ENCODE measurements at regions not wholly inside any gene's neighbourhood (a gene's known extent, or its start where the extent isn't known, plus 50 kb on each side); places are given as distances from the start of the nearest gene placed in this dataset.
A peak's percentile ranks its signal among the peaks of the same experiment; 100 is the strongest.

DNA sequence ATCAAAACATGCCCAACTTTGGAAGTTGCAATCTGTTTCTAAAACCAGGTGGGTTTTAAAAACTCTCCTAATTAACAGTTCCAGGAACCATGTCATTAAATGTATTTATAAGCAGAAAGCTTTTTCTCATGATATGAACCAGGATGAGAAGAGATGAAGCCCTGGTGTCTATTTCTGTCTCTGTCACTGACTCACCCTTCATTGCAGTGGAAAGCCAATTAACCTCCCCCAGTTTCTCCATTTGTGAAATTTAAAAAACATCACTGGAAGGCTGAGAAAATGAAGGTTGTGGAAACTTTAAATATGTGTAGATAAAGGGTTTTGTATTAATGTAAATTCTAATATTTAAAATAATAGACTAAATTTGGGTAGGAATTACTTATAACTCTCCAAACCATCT, 1088.0 kb downstream of the SORCS1 start:
- TF ChIP-seq, protein P1, sequence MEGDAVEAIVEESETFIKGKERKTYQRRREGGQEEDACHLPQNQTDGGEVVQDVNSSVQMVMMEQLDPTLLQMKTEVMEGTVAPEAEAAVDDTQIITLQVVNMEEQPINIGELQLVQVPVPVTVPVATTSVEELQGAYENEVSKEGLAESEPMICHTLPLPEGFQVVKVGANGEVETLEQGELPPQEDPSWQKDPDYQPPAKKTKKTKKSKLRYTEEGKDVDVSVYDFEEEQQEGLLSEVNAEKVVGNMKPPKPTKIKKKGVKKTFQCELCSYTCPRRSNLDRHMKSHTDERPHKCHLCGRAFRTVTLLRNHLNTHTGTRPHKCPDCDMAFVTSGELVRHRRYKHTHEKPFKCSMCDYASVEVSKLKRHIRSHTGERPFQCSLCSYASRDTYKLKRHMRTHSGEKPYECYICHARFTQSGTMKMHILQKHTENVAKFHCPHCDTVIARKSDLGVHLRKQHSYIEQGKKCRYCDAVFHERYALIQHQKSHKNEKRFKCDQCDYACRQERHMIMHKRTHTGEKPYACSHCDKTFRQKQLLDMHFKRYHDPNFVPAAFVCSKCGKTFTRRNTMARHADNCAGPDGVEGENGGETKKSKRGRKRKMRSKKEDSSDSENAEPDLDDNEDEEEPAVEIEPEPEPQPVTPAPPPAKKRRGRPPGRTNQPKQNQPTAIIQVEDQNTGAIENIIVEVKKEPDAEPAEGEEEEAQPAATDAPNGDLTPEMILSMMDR (IDR thresholded peaks at IDR 0.05; ENCODE audit: control extremely low read depth, extremely low read depth) = no peak
- H3K9ac ChIP-seq (ENCODE audit: insufficient read depth in 1 of 2, low read length in 2 of 2) = no peak overlapping the region
- H3K27ac ChIP-seq (ENCODE audit: low read depth in 1 of 2, low read length in 1 of 2) = no peak overlapping the region

DNA sequence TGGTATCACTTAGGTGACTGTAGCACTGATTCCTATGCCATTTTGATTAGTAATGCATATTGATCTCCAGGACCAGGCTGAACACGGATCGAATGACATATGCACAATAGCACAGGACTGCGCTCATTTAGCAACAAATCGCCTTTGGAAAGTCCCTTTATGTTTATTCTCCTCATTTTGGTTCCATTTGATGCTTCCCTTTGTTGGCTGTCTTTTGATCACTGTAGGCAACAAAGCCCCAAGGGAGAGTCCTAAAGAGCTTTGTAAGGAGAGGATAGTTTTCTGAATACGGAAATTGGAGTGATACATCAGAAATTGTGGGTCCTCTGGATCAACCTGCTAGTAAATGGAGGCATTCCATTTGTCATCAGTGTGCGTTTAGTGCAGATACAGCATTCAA, 1111.4 kb downstream of the SORCS1 start:
- Histone ChIP-seq H3K4me1 (ENCODE audit: control insufficient read depth in 5 of 5, insufficient read depth in 5 of 5, low read length in 5 of 5) (no peaks in the 10 kb centered on the region), H3K27ac (ENCODE audit: low read depth in 1 of 2, low read length in 1 of 2) (no peak overlapping the region), H3K9me3 (ENCODE audit: control insufficient read depth in 4 of 4, insufficient read depth in 3 of 4, low read length in 3 of 4) (no peaks in the 10 kb centered on the region), H3K36me3 (ENCODE audit: control insufficient read depth in 4 of 4, insufficient read depth in 4 of 4, low read length in 4 of 4) (no peaks in the 10 kb centered on the region), H3K9ac (ENCODE audit: insufficient read depth in 1 of 2, low read length in 2 of 2) (no peak overlapping the region), H3K27me3 (ENCODE audit: control insufficient read depth in 3 of 3, insufficient read depth in 3 of 3, low read length in 2 of 3) (no peaks in the 10 kb centered on the region), H3K4me3 (no peak overlapping the region)
- TF ChIP-seq, protein P1 (IDR thresholded peaks at IDR 0.05; ENCODE audit: control extremely low read depth, extremely low read depth) = no peak
- WGBS, 2 donors = 87% methylated on average over 6 of the region's 6 CpGs
- DNase-seq (no peak), ATAC-seq (ENCODE audit: insufficient read depth, low FRiP score) (no peak)

More for the DNA sequence above, 1088.0 kb downstream of the SORCS1 start:
- Histone ChIP-seq H3K4me3 (no peak overlapping the region), H3K4me1 (ENCODE audit: control insufficient read depth in 5 of 5, insufficient read depth in 5 of 5, low read length in 5 of 5) (no peaks in the 10 kb centered on the region), H3K36me3 (ENCODE audit: control insufficient read depth in 4 of 4, insufficient read depth in 4 of 4, low read length in 4 of 4) (no peaks in the 10 kb centered on the region), H3K9me3 (ENCODE audit: control insufficient read depth in 4 of 4, insufficient read depth in 3 of 4, low read length in 3 of 4) (peaks cover 0 to 6% (median 3%) of the 10 kb centered on the region in 4 donors), H3K27me3 (ENCODE audit: control insufficient read depth in 3 of 3, insufficient read depth in 3 of 3, low read length in 2 of 3) (no peaks in the 10 kb centered on the region)
- no peak for DNase-seq
- ATAC-seq (ENCODE audit: insufficient read depth, low FRiP score) = no peak

DNA sequence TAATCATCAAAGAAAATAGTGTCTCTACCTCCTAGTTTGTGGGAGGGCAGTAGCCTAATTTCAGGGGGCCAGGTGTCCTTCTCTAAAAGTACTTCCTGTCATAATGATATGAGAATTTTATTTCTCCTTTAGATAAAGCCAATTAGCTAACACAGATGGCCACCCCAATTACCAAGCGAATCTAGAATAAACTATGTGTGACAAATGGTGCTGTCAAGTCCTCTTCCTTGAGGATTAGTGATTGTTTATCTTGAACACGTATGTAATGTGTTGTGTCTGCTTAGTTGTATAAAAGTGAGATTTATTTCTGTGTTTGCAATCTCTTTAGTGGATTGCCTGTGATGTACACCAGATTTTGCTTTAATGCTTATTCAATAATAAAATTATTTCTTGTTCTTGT, 1120.0 kb downstream of the SORCS1 start:
- Histone ChIP-seq H3K27ac (ENCODE audit: low read depth in 1 of 2, low read length in 1 of 2) (no peak overlapping the region), H3K9ac (ENCODE audit: insufficient read depth in 1 of 2, low read length in 2 of 2) (no peak overlapping the region), H3K36me3 (ENCODE audit: control insufficient read depth in 4 of 4, insufficient read depth in 4 of 4, low read length in 4 of 4) (no peaks in the 10 kb centered on the region), H3K27me3 (ENCODE audit: control insufficient read depth in 3 of 3, insufficient read depth in 3 of 3, low read length in 2 of 3) (no peaks in the 10 kb centered on the region), H3K9me3 (ENCODE audit: control insufficient read depth in 4 of 4, insufficient read depth in 3 of 4, low read length in 3 of 4) (no peaks in the 10 kb centered on the region), H3K4me1 (ENCODE audit: control insufficient read depth in 5 of 5, insufficient read depth in 5 of 5, low read length in 5 of 5) (no peaks in the 10 kb centered on the region), H3K4me3 (no peak overlapping the region)
- ATAC-seq (ENCODE audit: insufficient read depth, low FRiP score) (no peak), DNase-seq (peak in 1 of 3 donors; percentile 5)
- TF ChIP-seq, protein P1 (IDR thresholded peaks at IDR 0.05; ENCODE audit: control extremely low read depth, extremely low read depth) = no peak
- WGBS, 2 donors = 25 to 28% methylated on average over 2 of the region's 2 CpGs

DNA sequence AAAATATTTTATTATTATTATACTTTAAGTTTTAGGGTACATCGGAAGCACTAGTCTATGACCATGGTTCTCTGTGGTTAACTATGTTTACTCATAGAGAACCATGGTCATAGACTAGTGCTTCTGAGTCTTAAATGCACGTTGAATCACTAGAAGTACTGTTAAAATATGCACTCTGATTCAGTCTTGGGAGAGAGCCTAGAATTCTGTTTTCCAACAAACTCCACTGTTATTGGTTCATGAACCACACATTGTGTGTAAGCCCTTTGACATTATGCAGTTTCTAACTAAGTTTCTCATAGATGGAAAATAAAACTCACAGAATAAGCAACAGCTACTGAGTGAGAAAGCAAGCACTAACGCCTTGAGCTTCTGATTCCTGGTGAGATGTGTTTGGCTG, 1120.6 kb downstream of the SORCS1 start:
- H3K4me3 ChIP-seq = no peak overlapping the region
- peak in 2 of 3 donors; percentile 41 to 69 for DNase-seq
- no peak for ATAC-seq (ENCODE audit: insufficient read depth, low FRiP score)
- 51 to 69% methylated on average over 3 of the region's 3 CpGs for WGBS, 2 donors
- H3K27me3 ChIP-seq (ENCODE audit: control insufficient read depth in 3 of 3, insufficient read depth in 3 of 3, low read length in 2 of 3) = no peaks in the 10 kb centered on the region
- H3K36me3 ChIP-seq (ENCODE audit: control insufficient read depth in 4 of 4, insufficient read depth in 4 of 4, low read length in 4 of 4) = no peaks in the 10 kb centered on the region
- no peak overlapping the region for H3K27ac ChIP-seq (ENCODE audit: low read depth in 1 of 2, low read length in 1 of 2)
- no peak overlapping the region for H3K9ac ChIP-seq (ENCODE audit: insufficient read depth in 1 of 2, low read length in 2 of 2)
- TF ChIP-seq, protein P1 (IDR thresholded peaks at IDR 0.05; ENCODE audit: control extremely low read depth, extremely low read depth) = no peak
- H3K4me1 ChIP-seq (ENCODE audit: control insufficient read depth in 5 of 5, insufficient read depth in 5 of 5, low read length in 5 of 5) = no peaks in the 10 kb centered on the region
- H3K9me3 ChIP-seq (ENCODE audit: control insufficient read depth in 4 of 4, insufficient read depth in 3 of 4, low read length in 3 of 4) = no peaks in the 10 kb centered on the region

Measured in lung (tissue), 11 donors.